AG09309 (cell line): ENCODE measurements at regions not wholly inside any gene's neighbourhood (a gene's known extent, or its start where the extent isn't known, plus 50 kb on each side); places are given as distances from the start of the nearest gene placed in this dataset.

Experiments used
- DNase-seq: peaks from one replicate; pipeline ENCODE4 v3.0.0-alpha.2; 2010; ENCODE audit warnings: low read depth
- H3K4me3 ChIP-seq: 2 replicates; pipeline ENCODE4 v1.5.1; 2011; ENCODE audit warnings: mild to moderate bottlenecking, low read depth, low read length, moderate library complexity; ENCODE audit not compliant: control insufficient read depth
- TF ChIP-seq, protein P1 (sequence below): IDR thresholded peaks from 2 replicates; pipeline ENCODE4 v1.5.1; 2011; ENCODE audit warnings: mild to moderate bottlenecking, low read depth, low read length, inconsistent platforms; ENCODE audit not compliant: insufficient read depth, control insufficient read depth; ENCODE audit errors: missing control alignments

DNA sequence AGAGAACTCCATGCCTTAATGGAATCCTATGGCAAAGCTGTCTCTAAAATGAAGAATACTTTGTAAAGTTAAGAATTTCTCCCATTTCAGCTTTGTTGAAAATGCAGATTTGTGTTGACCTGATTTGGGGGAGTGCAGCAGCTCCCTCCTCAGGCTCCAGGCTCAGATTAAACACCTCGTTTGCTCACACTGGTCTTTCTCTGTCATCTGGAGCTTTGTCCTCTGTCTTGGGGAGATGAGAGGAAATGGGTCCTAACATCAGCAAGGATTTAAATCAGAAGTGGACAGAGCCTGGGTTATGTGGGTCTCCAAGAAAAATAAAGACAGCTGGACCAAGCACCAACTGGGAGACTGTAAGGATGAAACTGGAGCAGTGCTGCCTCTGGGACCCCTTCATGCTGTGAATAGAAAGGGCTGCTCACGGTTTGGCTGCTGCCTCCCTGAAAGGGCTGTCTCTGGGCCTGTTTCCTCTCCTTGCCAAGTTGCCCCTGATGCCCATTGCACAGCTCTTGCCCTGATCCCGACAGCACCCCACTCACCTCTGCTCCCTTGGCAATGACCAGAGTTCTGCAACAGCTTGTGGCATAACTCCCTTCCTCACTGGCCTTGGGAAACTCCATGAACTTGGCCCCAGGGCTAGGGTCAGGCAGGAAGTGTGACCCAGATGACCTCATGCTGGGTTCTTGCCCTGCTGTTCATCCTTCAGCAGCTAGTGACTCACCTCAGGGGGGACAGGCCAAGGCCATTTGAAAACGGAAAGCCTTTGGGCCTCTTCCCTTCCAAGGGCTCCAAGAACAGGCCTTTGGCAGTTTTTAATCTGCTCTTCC is 197.2 kb downstream of the CYP26B1 start:
- TF ChIP-seq, protein P1, sequence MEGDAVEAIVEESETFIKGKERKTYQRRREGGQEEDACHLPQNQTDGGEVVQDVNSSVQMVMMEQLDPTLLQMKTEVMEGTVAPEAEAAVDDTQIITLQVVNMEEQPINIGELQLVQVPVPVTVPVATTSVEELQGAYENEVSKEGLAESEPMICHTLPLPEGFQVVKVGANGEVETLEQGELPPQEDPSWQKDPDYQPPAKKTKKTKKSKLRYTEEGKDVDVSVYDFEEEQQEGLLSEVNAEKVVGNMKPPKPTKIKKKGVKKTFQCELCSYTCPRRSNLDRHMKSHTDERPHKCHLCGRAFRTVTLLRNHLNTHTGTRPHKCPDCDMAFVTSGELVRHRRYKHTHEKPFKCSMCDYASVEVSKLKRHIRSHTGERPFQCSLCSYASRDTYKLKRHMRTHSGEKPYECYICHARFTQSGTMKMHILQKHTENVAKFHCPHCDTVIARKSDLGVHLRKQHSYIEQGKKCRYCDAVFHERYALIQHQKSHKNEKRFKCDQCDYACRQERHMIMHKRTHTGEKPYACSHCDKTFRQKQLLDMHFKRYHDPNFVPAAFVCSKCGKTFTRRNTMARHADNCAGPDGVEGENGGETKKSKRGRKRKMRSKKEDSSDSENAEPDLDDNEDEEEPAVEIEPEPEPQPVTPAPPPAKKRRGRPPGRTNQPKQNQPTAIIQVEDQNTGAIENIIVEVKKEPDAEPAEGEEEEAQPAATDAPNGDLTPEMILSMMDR, result peak; percentile 8
- DNase-seq, result no peak
- no peak overlapping the region for H3K4me3 ChIP-seq

DNA sequence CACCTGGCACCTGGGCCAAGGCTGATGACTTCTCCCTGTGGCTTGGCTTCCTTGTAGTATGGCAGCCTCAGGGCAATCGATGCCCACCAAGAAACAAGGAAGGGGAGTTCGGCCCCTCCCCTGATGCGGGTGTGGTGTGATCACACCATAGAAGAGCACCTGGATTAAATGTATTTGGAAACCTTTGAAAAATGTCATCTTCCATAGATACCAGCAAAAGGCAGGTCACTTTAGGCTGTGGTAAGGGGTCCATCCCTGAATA is 198.2 kb downstream of the CYP26B1 start:
- no peak for DNase-seq
- H3K4me3 ChIP-seq, result no peak overlapping the region
- TF ChIP-seq, protein P1, result no peak

DNA sequence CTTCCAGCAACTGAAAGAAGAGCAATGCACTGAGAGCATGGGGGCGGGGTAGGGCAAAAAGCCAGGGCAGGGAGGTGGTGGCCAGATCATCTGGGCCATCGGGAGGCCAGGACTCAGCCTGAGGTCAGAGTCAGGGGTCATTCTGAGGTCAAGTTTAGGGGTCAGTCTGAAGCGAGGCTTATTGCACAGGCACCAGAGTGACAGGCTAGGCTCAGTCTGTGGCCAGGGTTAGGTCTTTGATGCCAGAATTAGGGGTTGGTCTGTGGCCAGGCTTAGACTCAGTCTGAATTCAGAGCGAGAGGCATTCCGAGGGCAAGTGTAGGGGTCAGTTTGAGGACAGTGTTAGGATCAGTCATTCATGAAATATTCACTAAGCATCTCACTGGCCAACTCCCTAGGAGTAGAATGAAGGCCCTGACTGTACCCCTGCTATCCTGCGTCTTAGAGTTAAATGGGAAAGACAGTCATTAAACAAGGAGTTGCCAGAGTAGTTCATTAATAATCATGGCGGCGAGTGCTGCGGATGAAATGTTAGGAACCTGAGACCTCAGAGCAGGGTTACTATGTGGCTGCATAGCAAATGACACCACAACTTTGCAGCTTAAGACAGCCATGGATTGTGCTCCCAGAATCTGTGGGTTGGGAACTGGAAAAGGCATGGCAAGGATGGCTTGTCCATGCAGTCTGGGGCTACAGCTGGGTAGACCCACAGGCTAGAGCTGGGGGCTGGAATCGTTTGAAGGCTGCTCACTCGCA is 198.7 kb downstream of the CYP26B1 start:
- TF ChIP-seq, protein P1, result no peak
- DNase-seq, result peak; percentile 41
- no peak overlapping the region for H3K4me3 ChIP-seq

DNA sequence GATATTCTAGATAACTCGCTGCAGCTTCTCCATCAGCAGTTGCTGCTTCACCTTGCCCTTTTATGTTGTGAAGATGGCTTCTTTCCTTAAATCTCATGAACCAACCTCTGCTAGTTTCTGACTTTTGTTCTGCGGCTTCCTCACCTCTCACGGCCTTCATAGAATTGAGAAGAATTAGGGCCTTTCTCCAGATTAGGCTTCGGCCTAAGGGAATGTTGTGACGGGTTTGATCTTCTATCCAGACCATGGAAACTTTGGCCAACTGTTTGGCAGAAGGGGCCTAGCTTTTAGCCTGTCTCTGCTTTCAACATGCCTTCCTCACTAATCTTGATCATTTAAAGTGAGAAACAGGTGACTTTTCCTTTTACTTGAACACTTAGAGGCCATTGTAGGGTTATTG is 199.9 kb downstream of the CYP26B1 start:
- no peak overlapping the region for H3K4me3 ChIP-seq
- TF ChIP-seq, protein P1, result no peak
- DNase-seq, result no peak

DNA sequence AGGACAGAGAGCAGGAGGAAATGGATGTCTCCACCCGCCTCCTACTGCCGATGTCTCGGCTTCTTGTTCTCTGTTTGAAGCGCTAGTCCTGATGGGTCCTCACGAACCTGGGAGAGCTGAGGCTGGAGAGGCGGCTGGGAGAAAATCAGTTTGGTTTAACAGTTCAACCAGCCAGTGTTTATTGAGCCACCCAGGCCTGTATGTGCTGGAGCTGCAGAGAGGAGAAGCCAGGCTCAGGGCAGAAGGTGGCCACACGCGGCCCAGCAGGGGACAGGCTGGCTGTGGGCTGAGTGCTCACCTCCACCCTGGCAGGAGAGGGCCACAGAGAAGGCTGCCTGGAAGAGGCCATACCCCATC is 202.1 kb downstream of the CYP26B1 start:
- no peak for DNase-seq
- H3K4me3 ChIP-seq, result no peak overlapping the region
- TF ChIP-seq, protein P1, result no peak

DNA sequence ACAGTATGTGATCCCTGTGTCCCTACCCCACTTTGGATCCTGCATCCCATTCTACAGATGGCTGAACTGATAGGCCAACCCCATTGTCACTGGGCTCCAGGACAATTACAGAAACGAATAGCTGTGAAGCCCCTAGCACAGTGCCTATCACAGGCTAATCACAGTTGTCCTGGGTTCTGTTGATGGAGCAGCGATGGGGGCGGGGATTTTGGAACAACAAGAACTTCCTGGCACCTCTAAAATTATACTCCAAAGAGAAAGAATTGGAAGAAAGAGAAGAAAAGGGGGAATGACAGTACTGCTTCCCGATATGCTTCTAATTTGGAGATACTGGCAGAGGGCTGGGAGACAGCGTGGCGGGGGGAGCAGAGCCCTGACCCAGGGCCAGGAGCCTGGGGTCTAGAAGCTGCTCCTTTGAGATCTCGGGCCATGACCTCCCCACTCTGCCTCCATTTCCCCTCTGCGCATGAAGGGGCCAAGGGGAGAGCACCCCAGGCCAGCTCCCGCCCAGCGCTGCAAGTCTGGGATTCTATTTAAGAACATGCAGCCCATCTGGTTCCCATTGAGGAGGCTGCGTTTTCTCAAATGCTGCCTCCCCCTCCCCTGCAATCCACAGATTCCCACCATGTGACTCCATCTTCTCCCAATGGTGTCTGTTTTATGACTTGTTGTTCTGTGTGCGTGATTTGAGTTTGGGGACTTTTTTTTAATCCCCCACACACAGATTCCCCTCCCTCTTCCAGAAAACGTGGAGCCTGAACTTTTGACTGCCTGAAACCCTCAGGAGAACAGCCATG is 202.7 kb downstream of the CYP26B1 start:
- TF ChIP-seq, protein P1, result no peak
- no peak overlapping the region for H3K4me3 ChIP-seq
- DNase-seq, result no peak
